Esophagus mucosa (tissue), 1 donor: ENCODE measurements at regions not wholly inside any gene's neighbourhood (a gene's known extent, or its start where the extent isn't known, plus 50 kb on each side); places are given as distances from the start of the nearest gene placed in this dataset.
"Not testable (repeated sequence)": the region's sequence is repeated elsewhere in the genome, so short reads cannot be mapped to it uniquely, and the experiment has no call there.

Experiments used
- ATAC-seq: fragments of 200-7000 bp; cut with Tn5 transposase; one replicate; pipeline ENCODE4 v1.9.1; 2020
- donor health status: DM: yes; HTN: yes; CAD: no.

DNA sequence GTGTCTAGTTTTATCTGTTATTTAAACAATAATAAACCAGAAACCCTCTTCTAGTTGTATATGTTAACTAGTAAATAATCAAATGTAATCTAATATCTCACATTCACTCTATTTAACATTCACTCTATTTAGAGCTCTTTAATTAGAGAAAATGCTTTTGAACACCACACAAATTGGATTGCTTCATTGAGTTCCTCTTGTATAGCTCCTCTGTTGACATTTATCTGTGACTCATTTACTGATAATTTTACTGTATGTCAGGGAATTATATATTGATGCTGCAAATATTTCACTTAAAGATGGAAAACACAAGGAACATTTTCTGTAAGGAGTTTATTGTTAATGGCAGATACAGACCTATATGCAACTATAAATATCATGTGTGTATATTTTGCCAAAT is 594.6 kb downstream of the COL12A1 start:
- no peak for ATAC-seq

DNA sequence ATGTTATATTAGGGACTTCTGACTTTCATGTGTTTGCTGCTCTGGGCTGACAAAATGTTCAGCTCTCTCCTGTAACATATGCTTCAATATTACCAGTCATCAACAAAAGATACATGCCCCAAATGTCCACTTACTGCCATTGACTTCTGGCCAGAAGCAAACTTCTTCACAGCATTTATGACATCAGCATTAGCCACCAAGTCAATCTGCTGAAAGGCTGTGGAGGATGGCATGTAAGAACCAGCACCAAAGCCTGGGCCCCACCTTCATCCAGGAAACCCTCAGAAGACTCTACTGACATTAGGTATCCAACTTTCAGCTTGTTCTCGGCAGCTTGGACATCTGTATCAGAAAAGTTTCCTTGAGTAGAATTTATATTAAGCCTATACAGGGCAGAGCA is 595.5 kb downstream of the COL12A1 start:
- no peak for ATAC-seq

DNA sequence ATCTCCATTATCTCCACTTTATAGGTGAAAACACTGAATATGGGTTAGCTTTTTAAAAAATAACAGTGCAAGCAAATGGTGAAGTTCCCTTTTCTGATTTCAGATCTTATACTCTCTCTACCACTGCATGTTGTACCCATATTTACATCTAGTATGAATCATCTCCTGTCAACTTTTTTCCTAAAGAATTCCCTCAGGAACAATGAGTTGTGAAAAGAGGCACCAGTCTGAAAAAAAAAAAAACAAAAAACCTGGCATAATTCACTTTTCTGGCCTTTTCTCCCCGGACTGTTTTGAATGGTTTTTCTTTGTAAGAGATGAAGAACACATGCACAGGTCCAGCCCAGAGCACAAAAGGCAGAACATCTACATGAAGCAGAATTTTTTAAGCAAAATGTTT is 596.0 kb downstream of the COL12A1 start:
- no peak for ATAC-seq

DNA sequence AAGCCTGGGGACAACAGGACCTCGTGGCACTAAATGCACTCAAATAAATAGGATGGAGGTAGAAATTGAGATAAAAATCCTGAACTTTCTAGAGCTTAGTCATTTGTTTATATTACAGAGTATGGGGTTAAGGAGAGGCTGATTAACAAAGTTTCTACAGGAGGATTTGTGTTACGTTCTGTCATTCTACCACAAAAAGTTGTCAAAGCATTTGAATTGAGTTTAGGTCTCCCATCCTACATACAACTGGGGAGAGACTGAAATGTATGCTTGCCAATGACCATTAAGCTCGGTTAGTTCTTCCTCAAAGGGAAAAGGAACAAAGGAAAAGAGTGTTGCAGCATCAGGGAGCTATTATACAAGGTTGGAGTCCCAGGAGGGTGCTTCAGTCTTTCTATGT is 597.9 kb downstream of the COL12A1 start:
- no peak for ATAC-seq

DNA sequence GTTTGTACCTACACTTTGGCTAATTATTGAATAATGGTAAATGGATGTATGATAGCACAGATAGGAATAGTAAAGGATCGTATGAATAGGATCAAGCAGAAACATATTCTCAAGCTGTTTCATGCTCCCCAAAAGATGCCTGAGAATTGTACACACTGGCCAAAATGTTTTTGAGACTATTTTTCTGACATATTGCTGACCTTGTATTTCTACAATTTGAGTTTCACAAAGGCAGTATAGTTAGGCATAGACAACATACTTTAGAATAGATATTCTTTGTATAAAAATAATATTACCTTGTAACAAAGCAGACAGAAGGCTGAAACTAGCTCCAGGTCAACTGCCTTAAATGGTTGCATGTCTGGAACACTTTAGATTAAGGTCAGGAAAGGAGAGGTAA is 598.4 kb downstream of the COL12A1 start:
- ATAC-seq = no peak

DNA sequence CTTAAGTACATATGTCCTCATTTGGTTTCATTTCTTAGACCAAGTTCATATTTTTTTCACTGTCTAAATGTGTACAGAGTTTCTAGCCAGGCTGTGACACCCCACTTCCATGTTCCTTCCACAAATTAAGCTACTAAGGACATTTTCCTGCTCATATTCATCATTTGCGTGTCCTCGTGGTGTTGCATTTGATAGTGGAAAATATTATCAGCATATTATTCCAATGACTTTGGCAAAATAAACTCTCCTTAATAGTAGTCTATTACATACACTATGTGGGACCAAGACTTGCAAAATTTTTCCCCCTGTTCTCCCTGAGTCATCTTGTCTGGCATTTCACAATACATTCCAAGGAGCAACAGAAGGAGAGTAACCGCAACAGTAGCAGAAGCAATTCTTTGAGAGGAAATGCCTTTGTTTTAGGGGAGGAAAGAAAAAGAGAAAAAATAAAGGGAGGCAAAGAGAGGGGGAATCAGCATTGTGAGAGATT is 599.2 kb downstream of the COL12A1 start:
- no peak for ATAC-seq

DNA sequence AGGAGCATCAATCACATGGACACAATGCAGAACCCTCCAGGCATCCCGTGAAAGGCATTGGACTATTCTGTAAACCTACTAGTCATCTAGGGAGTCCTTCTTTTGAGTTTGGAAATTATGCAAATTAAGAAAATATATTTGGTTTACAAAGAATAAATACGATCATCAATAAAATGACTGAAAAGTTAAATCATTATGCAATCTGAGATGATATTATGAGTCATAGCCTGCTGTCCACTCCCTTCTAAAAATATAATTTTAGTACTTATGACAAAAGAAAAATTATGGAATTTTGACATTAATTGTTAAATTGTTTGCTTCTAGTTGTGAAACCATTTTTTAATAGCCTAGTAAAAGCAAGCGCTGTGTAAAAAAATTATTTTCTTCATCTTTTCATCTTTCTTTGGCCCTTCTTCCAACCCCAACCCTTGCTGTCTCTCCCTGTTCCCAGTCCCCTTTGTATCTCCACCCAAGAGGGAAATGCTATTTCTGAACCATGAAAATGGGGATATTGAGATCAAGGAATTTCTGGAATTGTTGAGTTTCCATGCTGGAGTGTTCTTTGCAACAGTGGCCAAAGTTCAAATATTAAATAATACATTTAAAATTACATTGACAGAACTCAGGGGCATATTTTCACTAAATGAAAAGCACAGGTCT is 599.8 kb downstream of the COL12A1 start:
- ATAC-seq = no peak

DNA sequence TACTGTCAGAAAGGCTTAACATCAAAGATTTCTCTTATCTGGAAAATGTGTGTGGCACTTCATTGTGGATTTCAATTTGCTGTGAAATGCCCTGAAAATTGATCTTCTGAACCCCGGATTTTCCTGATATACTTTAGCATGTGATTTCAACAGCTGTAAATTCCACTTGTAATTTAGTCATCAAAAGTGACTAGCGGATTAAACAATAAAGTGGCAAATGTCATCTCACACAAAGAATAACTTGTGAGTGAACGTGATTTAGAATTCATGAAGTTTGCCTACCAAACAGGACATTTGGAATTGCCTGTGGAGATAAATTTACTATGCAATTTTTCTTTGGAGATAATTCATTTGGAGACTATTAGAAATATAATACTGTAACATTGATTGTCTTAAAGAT is 601.6 kb downstream of the COL12A1 start:
- no peak for ATAC-seq

DNA sequence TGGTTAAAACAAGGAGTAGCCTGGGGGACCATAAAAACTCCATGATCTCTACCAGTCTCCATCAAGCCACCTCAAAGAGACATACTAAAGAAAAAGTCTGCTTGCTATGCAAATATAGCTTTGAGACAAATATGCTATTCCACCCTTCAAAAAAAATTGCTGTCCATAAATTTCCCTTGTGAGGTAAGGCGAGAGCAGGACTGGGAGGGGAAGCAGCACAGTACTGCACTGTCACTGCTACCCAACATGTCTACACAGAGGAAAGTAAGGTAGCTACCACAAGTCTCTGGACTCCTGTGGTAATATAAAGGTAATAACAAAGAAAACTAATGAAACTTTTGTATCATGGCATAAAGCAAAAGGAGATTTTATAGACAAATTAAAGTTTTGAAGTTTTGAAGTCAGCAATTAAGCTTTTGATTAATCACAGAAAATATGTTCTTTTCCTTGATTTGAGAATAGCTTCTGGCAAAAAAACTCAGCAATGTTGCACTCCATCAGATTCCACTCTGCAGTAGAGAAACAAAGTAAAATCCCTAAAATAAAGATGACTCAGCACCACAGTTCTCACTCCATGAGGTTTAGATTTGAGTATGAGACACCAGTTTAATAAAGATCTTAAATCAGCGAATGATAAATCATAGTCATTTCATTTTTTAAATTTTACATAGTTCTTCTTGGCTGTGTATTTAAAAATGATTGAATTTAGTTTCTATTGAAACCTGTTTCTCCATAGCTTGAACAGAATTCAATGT is 602.4 kb downstream of the COL12A1 start:
- ATAC-seq = no peak

DNA sequence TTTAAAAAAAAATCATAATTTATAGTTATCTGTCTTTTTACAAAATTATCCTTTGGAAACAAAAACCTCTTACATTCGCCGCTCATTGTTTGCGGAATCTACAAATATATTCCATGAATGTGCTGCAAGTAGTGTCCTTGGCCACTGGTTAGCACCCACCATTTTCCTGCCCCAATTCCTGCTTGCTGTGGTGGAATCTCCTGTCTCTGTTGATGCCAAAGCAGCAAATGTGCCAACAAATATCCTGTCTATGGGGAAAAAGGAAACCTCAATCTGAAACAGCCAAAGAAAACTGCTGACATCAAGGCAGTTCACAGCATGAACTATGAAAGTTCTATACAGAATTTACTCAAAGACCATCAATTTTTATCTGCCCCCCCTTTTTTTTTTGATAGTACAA is 603.6 kb downstream of the COL12A1 start:
- ATAC-seq = no peak

DNA sequence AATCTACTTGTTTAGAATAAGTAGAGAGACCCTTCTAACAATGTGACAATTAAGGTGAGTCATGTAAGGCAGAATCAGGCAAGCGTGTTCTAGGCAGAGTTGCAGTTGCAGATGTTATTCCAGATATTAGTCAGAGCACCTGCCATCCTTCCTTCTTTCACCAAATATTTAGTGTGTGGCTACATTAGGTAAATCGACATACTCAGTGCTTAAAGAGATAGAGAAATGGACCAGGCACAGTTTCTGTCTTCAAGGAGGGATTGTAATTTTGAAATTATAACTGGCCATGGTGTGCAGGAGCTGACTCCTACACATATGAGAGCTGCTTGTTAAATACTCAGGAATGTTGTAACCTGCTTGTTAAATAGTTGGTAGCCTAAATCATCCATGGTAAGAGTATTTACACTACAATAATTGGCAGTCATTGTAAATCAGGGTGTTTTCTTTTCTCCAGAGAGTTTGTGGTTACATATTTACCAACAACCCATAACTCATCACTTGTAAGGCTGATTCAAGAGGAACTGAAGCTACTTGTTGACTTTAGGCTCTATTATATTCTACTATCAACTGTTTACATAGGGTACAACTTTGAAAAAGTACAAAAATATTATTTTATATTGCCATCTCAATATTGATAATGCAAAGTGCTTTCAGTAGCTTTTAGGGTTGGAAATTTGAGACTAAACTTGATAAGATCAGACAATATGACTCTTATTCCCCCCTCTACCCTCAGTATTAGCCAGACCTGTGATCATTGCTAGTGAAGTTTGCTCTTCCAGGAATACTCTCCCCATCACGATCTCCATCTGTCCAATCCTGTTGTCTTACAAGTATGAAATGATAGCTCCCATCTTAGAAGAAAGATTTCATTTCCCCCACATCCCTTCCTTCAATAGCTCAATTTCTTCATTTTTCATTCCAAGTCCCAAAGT is 607.1 kb downstream of the COL12A1 start:
- ATAC-seq = no peak

DNA sequence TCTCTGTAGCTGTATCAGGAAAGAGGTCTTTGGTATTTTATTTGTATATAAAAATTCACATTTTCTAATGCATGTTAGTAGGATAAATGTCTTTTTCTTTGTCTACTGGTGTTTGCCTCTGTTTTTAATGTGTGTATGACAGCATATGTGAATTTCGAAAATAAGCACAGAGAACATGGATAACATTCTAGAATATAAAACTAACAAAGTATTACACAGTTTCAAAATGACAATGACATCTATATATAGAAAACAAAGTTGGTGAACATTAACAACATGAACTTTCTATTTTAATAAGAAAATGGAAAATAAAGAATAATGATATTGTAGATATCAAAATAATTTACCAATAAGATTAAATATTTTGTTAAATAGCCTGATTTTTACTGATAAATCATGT is 608.0 kb downstream of the COL12A1 start:
- ATAC-seq = no peak

DNA sequence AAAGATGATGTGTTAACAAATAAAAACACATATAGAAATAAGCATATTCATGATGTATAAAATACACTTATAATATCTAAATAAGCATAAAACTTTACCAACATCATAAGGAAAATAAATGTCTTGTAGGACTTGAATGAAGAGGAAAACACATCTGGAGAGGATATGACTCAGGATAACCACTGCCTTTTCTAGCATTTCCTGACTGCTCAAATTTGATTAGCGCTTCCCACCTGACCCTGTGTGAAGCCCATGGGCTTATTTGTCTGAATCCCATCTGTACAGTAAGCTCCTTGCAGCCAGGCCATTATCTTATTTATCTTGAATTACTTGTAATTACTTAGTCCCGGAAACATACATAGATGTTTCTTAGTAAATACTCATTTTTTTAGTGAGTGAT is 608.6 kb downstream of the COL12A1 start:
- ATAC-seq = no peak

DNA sequence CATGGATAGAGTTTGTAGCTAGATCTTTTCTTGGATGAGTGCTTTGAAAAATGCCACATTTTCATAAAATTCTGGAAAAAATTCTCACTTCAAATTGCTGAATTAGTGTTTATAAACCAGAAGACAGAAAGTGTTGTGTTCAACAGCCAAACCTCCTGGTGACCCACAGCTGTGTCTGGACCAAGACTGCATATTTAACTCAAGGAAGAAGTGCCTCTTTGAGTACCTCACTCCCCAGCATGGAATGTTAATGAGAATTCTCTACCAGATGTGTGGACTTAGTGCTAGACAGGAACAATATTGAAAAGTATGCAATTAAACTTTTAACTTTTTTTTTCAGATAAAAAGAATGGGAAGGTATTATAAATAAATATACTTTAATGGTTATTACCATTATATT is 609.3 kb downstream of the COL12A1 start:
- no peak for ATAC-seq

DNA sequence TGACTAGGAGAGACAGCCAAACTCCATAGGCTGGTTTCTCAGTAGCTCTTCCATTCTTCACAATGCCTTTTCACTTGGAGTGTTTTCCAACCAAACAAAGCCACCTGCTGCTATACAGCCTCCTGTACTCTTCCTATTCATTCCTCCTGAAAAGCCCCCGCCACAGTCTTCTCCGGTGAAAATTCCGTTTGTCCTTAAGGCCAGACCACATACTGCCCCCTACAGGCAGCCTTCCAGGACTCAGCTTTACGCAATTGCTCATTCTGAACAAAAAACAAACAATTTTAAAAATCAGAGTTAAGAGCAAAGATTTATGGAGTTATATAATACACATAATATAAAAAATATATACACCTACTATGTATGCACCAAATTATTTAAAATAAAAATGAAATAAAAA is 611.5 kb downstream of the COL12A1 start:
- ATAC-seq = not testable (repeated sequence)

DNA sequence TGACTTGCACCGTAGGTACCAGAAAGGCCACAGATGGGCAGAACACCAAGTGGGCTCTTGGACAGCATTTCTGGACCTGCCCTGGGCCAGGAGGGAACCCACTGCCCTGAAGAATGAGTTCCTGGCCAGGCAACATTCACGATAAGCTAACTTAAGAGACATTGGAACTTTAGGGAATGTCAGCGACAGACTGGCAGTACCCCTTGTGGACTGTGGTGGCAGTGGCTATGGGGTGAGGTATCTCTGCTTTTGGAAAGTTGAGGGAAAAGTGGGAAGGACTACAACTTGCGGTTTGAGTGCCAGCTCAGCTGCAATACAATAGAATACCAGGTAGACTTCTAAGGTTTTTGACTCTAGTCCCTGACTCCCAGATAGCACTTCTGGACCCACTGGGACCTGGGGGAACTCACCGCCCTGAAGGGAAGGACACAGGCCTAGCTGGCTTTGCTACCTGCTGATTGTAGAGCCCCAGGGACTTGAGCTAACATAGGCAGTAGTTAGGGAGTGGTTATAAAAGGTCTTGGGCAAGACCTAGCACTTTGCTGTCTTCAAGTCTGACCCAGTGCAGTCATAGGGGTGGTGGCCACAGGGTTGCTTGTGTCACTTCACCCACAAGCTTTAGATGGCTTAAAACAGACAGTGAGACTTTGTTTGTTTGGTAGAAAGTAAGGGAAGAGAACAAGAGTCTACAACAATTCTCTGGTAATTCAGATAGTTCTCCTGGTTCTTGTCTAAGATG is 617.6 kb downstream of the COL12A1 start:
- ATAC-seq = peak; percentile 62

DNA sequence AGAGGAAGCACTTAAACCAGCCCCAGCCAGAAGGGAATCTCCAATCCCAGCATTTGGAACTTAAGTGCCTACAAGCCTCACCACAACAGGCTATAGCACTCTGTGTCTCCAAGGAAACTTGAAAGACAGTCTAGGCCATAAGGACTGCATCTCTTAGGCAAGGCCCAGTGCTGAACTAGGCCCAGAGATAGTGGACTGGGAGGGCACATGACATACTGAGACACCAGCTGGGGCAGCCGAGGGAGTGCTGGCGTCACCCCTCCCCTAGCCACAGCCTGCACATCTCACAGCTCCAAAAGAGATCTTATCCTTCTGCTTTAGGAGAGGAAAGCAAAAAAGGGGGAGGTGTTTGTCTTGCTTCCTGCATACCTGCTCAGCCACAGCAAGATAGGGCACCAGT is 618.5 kb downstream of the COL12A1 start:
- ATAC-seq = no peak

DNA sequence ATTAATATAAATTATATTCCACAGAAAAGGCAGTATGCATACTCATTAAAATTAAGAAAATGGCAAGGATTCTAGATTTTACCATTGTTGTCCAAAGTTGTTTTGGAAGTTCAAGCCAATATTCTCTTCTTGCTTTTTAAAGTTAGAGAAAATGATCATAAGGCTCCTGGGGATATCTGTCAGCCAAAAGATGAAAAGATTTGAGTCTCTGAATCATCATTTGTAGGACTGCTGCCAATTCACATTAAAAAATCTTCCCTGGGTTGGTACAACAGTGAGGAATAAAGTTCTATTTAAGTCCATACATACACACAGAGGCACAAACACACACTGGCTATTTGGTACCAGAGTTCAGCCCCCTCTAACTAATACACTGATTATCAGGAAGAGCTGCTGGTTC is 620.1 kb downstream of the COL12A1 start:
- no peak for ATAC-seq

DNA sequence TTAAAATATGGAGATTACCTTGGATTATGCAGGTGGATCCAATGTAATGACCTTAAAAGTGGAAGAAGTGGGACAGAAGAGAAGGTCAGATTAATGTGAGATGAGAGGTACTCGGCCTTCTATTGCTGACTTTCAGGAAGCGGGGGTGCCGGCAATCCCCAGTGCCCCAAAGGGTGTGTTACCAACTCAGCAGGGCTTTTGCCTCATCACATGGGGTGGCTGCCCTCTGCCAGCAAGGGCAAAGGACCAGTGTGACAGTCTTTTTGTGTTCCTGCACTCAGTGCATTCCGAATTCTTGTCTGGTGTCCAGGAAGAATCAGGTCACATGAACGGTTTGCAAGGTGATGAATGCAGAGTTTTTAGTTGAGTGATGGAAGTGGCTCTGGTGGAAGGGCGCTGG is 624.2 kb downstream of the COL12A1 start:
- ATAC-seq = no peak

DNA sequence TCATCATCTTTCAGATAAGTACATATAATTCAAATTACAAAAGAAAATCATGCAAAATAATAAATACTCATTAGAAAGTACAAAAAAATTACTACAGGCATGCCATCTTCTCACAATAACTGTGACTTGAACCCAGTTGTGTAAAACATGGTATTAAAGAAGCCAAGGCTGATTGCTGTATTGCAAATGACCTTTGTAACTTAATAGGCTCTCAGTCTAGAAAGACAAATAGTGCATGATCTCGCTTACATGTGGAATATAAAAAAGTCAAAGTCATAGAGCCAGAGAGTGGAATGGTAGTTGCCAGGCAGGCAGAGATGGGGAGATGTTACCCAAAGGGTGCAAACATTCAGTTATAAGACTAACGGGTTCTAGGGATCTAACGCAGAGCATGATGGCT is 626.1 kb downstream of the COL12A1 start:
- no peak for ATAC-seq

DNA sequence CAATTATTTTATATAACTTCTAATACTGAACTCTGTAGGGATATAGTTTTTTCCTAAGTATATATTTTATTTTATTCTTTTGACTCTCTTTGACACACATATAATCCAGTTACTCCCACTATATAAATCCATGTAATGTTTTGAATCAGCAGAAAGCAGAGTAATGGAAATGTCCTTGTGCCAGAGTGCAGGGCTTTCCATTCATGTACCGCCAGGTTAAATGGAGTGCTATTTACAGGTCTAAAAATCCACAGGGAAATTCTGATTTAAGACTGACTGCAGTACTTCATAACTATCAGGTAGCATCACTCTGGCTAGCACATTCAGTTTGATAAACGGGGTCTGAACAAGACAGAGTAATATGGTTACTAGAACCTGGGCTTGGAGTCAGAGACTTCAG is 626.8 kb downstream of the COL12A1 start:
- no peak for ATAC-seq

DNA sequence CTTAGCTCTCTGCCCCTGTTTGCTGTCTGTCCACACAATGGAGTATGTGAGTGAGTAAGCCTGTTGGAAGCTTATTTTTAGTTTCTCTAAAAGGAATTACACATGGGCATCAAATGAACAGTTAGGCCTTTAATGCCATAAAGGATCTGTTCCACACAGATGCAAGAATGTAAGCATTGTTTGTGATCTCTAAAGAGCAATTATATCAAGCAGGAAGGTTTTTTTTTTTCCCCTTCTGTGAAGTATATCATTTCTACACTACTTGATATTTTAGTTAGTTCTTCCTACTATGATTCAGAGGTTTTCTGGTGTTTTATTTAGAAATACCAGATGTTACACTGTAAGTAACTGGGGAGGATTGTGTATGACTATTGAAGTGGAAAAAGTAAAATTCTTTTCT is 627.5 kb downstream of the COL12A1 start:
- ATAC-seq = no peak

DNA sequence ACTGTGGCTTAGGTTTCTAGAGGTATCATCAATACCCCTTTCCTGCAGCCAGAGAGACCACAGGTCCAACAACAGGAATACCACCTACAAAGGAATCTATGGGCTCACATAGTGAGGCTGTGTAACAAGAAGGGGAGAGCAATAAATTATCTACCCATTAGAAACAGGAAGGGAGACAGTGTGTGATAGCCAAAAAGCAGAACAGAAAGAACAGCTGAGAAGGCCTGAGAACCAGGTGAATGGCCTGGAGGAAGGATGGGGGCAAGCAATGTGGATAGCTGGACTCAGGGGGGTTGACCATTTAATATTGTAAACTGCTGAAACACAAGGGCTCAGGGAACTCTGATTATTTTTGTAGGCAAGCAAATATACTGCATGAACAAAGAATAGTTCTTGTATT is 628.2 kb downstream of the COL12A1 start:
- no peak for ATAC-seq
